B cell (primary cell): ENCODE measurements at regions not wholly inside any gene's neighbourhood (a gene's known extent, or its start where the extent isn't known, plus 50 kb on each side); places are given as distances from the start of the nearest gene placed in this dataset.

Experiments used
- EZH2 ChIP-seq: IDR thresholded peaks from 2 replicates; pipeline ENCODE4 v1.6.1; 2012; ENCODE audit warnings: borderline replicate concordance, low read depth, mild to moderate bottlenecking, moderate library complexity, low read length; ENCODE audit not compliant: insufficient read depth, poor library complexity, severe bottlenecking
- TF ChIP-seq, protein P1 (sequence below): fragments of 200-600 bp; IDR thresholded peaks from one replicate; pipeline ENCODE4 v1.8.0; 2022; ENCODE audit warnings: antibody characterized with exemption, mild to moderate bottlenecking

DNA sequence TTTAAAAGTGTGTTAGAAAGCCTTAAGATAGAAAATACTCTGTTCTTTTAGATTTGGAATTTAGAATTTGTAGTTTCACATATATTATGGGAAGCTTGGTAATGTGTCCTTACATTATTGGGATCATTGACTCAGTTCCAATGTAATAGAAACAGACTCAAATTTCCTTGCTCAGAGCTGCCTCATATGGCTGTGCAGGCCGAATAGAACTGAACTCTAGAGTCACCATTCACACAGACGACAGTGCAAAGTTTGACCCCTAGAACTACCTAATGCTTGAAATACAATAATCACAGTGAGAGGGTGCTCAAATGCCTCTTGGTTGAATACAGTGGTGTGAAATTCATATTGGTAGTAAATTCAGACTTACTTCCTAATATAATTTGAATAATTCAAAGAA is 482.7 kb upstream of the CITED2 start:
- TF ChIP-seq, protein P1, sequence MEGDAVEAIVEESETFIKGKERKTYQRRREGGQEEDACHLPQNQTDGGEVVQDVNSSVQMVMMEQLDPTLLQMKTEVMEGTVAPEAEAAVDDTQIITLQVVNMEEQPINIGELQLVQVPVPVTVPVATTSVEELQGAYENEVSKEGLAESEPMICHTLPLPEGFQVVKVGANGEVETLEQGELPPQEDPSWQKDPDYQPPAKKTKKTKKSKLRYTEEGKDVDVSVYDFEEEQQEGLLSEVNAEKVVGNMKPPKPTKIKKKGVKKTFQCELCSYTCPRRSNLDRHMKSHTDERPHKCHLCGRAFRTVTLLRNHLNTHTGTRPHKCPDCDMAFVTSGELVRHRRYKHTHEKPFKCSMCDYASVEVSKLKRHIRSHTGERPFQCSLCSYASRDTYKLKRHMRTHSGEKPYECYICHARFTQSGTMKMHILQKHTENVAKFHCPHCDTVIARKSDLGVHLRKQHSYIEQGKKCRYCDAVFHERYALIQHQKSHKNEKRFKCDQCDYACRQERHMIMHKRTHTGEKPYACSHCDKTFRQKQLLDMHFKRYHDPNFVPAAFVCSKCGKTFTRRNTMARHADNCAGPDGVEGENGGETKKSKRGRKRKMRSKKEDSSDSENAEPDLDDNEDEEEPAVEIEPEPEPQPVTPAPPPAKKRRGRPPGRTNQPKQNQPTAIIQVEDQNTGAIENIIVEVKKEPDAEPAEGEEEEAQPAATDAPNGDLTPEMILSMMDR, result no peak
- no peak for TF ChIP-seq EZH2
